DND-41 (cell line): ENCODE measurements at regions not wholly inside any gene's neighbourhood (a gene's known extent, or its start where the extent isn't known, plus 50 kb on each side); places are given as distances from the start of the nearest gene placed in this dataset.

Experiments
- ATAC-seq: fragments of 200-7000 bp; cut with Tn5 transposase; 3 replicates; pipeline ENCODE4 v1.9.1; 2021; ENCODE audit warnings: low read depth; ENCODE audit not compliant: insufficient read depth
- DNase-seq: peaks from one replicate; pipeline ENCODE4 v3.0.0-alpha.2; 2020
- H2AFZ ChIP-seq: 2 replicates; pipeline ENCODE4 v1.6.0; 2012; ENCODE audit warnings: low read depth, low read length
- H3K27ac ChIP-seq: 2 replicates; pipeline ENCODE4 v1.5.1; 2012; ENCODE audit warnings: low read length, inconsistent platforms
- H3K27me3 ChIP-seq: fragments of 200-600 bp; sonication (generic); 2 replicates; pipeline ENCODE4 v1.6.0; 2012; ENCODE audit warnings: low read length, mild to moderate bottlenecking, inconsistent platforms; ENCODE audit not compliant: insufficient read depth, poor library complexity
- H3K36me3 ChIP-seq: 2 replicates; pipeline ENCODE4 v1.5.1; 2012; ENCODE audit warnings: low read length, inconsistent platforms; ENCODE audit not compliant: insufficient read depth
- H3K4me1 ChIP-seq: 2 replicates; pipeline ENCODE4 v1.5.1; 2012; ENCODE audit warnings: mild to moderate bottlenecking, low read length; ENCODE audit not compliant: insufficient read depth
- H3K4me2 ChIP-seq: 2 replicates; pipeline ENCODE4 v1.6.0; 2012; ENCODE audit warnings: mild to moderate bottlenecking, moderate library complexity, low read length, inconsistent platforms; ENCODE audit not compliant: insufficient read depth
- H3K4me3 ChIP-seq, 2 experiments: fragments of 200-600 bp in 1 of 2; shearing (Covaris generic) in 1 of 2; 2 replicates each; pipeline ENCODE4 v1.5.1; 2012 to 2016; ENCODE audit warnings: inconsistent platforms in 2 of 2, low read length in 2 of 2, mild to moderate bottlenecking in 2 of 2, low read depth in 1 of 2, moderate library complexity in 1 of 2
- H3K79me2 ChIP-seq: 2 replicates; pipeline ENCODE4 v1.6.0; 2012; ENCODE audit warnings: low read length, inconsistent platforms; ENCODE audit not compliant: insufficient read depth
- H3K9ac ChIP-seq: 2 replicates; pipeline ENCODE4 v1.6.0; 2012; ENCODE audit warnings: low read depth, mild to moderate bottlenecking, inconsistent platforms, low read length, moderate library complexity
- H3K9me3 ChIP-seq: 2 replicates; pipeline ENCODE4 v1.5.1; 2012; ENCODE audit warnings: low read length, moderate library complexity, mild to moderate bottlenecking, inconsistent platforms; ENCODE audit not compliant: insufficient read depth, severe bottlenecking
- H4K20me1 ChIP-seq: 2 replicates; pipeline ENCODE4 v1.6.0; 2012; ENCODE audit warnings: low read length; ENCODE audit not compliant: insufficient read depth
- CTCF ChIP-seq: IDR thresholded peaks from 2 replicates; pipeline ENCODE4 v1.5.1; 2012; ENCODE audit warnings: borderline replicate concordance, low read length, moderate library complexity, mild to moderate bottlenecking; ENCODE audit not compliant: poor library complexity, severe bottlenecking; ENCODE audit errors: extremely low read depth
- EZH2 ChIP-seq: IDR thresholded peaks from 3 replicates; pipeline ENCODE4 v1.6.1; 2012; ENCODE audit warnings: borderline replicate concordance, low read depth, mild to moderate bottlenecking, moderate library complexity, low read length, inconsistent platforms; ENCODE audit not compliant: severe bottlenecking

GRCh38 chr21:30964283-30964682 is 74.0 kb downstream of the KRTAP19-8 start:
- Histone ChIP-seq H3K27me3 (no peaks in the 10 kb centered on the region), H3K79me2 (no peaks in the 10 kb centered on the region), H3K27ac (no peak overlapping the region), H3K4me1 (no peaks in the 10 kb centered on the region), H3K4me3 (no peak overlapping the region), H2AFZ (no peak overlapping the region), H3K9me3 (no peaks in the 10 kb centered on the region), H3K9ac (no peak overlapping the region), H3K36me3 (no peaks in the 10 kb centered on the region), H3K4me2 (no peak overlapping the region), H4K20me1 (no peaks in the 10 kb centered on the region)
- no peak for ATAC-seq
- TF ChIP-seq EZH2, result no peak
- TF ChIP-seq CTCF, result no peak
- DNase-seq, result no peak

- DNase-seq, result no peak
- Histone ChIP-seq H2AFZ (no peak overlapping the region), H3K27me3 (no peaks in the 10 kb centered on the region), H3K4me2 (no peak overlapping the region), H4K20me1 (no peaks in the 10 kb centered on the region), H3K9me3 (no peaks in the 10 kb centered on the region), H3K4me3 (no peak overlapping the region), H3K36me3 (no peaks in the 10 kb centered on the region), H3K79me2 (no peaks in the 10 kb centered on the region), H3K27ac (no peak overlapping the region), H3K9ac (no peak overlapping the region), H3K4me1 (no peaks in the 10 kb centered on the region)
- no peak for ATAC-seq
- TF ChIP-seq CTCF (no peak), EZH2 (no peak)
These were observed 74.8 kb downstream of the KRTAP19-8 start for GRCh38 chr21:30963502-30963901.

- Histone ChIP-seq H3K9me3 (no peaks in the 10 kb centered on the region), H3K9ac (no peak overlapping the region), H4K20me1 (no peaks in the 10 kb centered on the region), H3K4me2 (no peak overlapping the region), H3K79me2 (no peaks in the 10 kb centered on the region), H3K36me3 (no peaks in the 10 kb centered on the region), H2AFZ (no peak overlapping the region), H3K27me3 (no peaks in the 10 kb centered on the region), H3K4me1 (no peaks in the 10 kb centered on the region), H3K4me3 (no peak overlapping the region), H3K27ac (no peak overlapping the region)
- no peak for DNase-seq
- ATAC-seq, result no peak
- TF ChIP-seq EZH2 (no peak), CTCF (peak; percentile 19)
These were observed 76.3 kb downstream of the KRTAP19-8 start for GRCh38 chr21:30962013-30962412.

- Histone ChIP-seq H3K4me2 (no peak overlapping the region), H3K9me3 (no peaks in the 10 kb centered on the region), H3K4me1 (no peaks in the 10 kb centered on the region), H3K4me3 (no peak overlapping the region), H3K79me2 (no peaks in the 10 kb centered on the region), H3K9ac (no peak overlapping the region), H3K36me3 (no peaks in the 10 kb centered on the region), H2AFZ (no peak overlapping the region), H3K27me3 (no peaks in the 10 kb centered on the region), H4K20me1 (no peaks in the 10 kb centered on the region), H3K27ac (no peak overlapping the region)
- ATAC-seq (no peak), DNase-seq (no peak)
- no peak for TF ChIP-seq CTCF
- no peak for TF ChIP-seq EZH2
These were observed 77.4 kb upstream of the KRTAP11-1 start for GRCh38 chr21:30958741-30959140.
